Right atrium auricular region (tissue), 2 donors: ENCODE measurements at regions not wholly inside any gene's neighbourhood (a gene's known extent, or its start where the extent isn't known, plus 50 kb on each side); places are given as distances from the start of the nearest gene placed in this dataset.

Experiments used
- DNase-seq: peaks from one replicate; pipeline ENCODE4 v3.0.0-alpha.2; 2019; ENCODE audit warnings: low spot score
- H3K27ac ChIP-seq, 2 donors: fragments of 200-600 bp; sonication (generic); 1 replicate in 1 of 2; 2 replicates in 1 of 2; pipeline ENCODE4 v1.5.1; 2016 to 2019
- H3K27me3 ChIP-seq, 2 donors: fragments of 200-600 bp; sonication (generic); one replicate each; pipeline versions ENCODE4 v1.5.1 to v1.6.0; 2017 to 2019
- H3K36me3 ChIP-seq: fragments of 200-600 bp; sonication (generic); one replicate; pipeline ENCODE4 v1.5.1; 2016
- H3K4me1 ChIP-seq, 2 donors: fragments of 200-600 bp; sonication (generic); one replicate each; pipeline versions ENCODE4 v1.5.1 to v1.6.0; 2017 to 2019
- H3K4me3 ChIP-seq, 2 donors: fragments of 200-600 bp; sonication (generic); 1 replicate in 1 of 2; 2 replicates in 1 of 2; pipeline ENCODE4 v1.5.1; 2017 to 2019; ENCODE audit warnings: mild to moderate bottlenecking in 1 of 2, moderate library complexity in 1 of 2
- H3K9me3 ChIP-seq, 2 donors: fragments of 200-600 bp; sonication (generic); one replicate each; pipeline ENCODE4 v1.5.1; 2019
- CTCF ChIP-seq, 2 donors: fragments of 200-600 bp; sonication (generic); IDR thresholded peaks; one replicate each; pipeline ENCODE4 v1.5.1; 2019; ENCODE audit warnings: antibody characterized with exemption in 2 of 2

DNA sequence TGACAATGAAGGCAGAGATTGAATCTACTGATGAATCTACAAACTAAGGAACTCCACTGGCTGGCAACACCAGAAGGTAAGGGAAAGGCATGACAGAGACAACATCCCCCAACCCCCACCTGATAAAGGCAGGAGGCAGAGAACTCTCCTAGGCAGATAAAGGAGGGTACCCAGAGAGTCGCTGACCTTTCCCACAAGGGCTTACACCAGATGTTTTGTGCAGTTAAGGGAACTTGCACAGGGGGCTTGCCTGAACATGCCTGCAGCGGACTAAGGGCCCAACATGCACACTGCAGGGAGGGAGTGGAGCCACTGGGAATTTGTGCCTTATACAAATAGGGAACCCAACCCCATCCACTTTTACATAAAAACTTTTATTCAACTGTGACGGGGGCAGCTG is 1996.9 kb upstream of the RAG2 start:
- TF ChIP-seq CTCF (IDR thresholded peaks at IDR 0.05) = no peak
- no peak overlapping the region for H3K4me3 ChIP-seq
- no peak overlapping the region for H3K27ac ChIP-seq
- no peaks in the 10 kb centered on the region for H3K36me3 ChIP-seq
- no peak for DNase-seq
- H3K4me1 ChIP-seq = no peaks in the 10 kb centered on the region
- H3K27me3 ChIP-seq = no peaks in the 10 kb centered on the region
- H3K9me3 ChIP-seq = no peaks in the 10 kb centered on the region

DNA sequence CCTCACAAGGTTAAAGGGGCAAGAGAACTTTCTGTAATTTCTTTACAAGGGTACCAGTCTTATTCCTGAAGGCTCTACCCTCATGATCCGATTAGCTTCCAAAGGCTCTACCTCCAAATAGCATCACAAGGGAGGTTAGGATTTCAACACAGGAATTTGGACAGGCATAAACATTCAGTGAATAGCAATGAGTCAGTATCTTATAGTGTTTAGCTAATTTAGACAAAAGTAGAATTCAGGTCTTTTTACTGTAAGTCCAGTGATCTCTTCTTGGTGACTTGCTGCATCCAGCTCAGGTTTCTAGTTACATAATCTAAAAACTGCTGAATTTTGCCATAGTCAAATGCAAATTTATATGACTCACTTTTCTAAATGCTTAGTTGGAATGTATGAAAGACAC is 1995.6 kb upstream of the RAG2 start:
- TF ChIP-seq CTCF (IDR thresholded peaks at IDR 0.05) = no peak
- DNase-seq = no peak
- Histone ChIP-seq H3K4me1 (no peaks in the 10 kb centered on the region), H3K27ac (no peak overlapping the region), H3K4me3 (no peak overlapping the region), H3K36me3 (no peaks in the 10 kb centered on the region), H3K27me3 (no peaks in the 10 kb centered on the region), H3K9me3 (no peaks in the 10 kb centered on the region)

DNA sequence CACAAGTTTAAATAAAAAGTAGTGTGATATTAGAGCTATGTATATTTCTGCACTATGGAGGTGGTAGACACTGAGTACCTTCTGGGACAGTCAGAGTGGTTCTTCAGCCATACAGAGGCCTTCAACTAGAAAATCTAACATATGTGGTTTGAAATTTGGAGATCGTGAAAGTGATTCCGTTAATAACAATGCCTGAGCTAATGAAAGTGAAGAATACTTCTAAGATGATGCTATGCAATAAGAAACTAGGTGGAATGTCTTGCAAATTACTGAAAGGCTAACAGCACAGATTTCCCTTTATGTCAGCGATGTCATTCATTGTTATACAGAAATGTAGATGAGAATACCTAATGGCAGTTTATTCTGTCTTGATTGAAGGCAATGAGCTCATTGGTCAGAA is 1984.7 kb upstream of the RAG2 start:
- Histone ChIP-seq H3K9me3 (peaks cover 2 to 10% of the 10 kb centered on the region in 2 donors), H3K4me1 (no peaks in the 10 kb centered on the region), H3K36me3 (no peaks in the 10 kb centered on the region), H3K27me3 (no peaks in the 10 kb centered on the region), H3K27ac (no peak overlapping the region), H3K4me3 (no peak overlapping the region)
- no peak for DNase-seq
- TF ChIP-seq CTCF (IDR thresholded peaks at IDR 0.05) = no peak

DNA sequence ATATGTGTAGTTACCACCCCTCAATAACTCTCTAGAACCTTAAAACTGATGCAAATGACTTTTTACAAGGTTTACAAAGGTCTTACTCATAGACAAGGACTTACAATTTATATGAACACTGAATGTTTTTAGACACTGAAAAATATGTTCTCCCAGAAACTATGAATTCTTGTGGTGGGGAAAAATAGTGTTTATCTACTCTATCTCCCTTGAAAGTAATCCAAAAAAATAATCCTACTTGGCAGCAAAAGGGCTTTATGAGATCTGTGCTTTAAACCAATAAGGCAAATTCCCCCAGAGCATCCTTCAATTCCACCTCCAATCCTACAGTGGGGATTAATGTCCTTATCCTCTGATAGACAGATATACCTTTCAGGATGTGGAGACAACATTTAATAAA is 1984.1 kb upstream of the RAG2 start:
- Histone ChIP-seq H3K36me3 (no peaks in the 10 kb centered on the region), H3K9me3 (peaks cover 3 to 16% of the 10 kb centered on the region in 2 donors), H3K27me3 (no peaks in the 10 kb centered on the region), H3K4me3 (no peak overlapping the region), H3K4me1 (no peaks in the 10 kb centered on the region), H3K27ac (no peak overlapping the region)
- no peak for TF ChIP-seq CTCF (IDR thresholded peaks at IDR 0.05)
- no peak for DNase-seq

- H3K36me3 ChIP-seq = no peaks in the 10 kb centered on the region
- TF ChIP-seq CTCF (IDR thresholded peaks at IDR 0.05) = no peak
- peaks cover 3 to 26% of the 10 kb centered on the region in 2 donors for H3K9me3 ChIP-seq
- no peak overlapping the region for H3K27ac ChIP-seq
- H3K4me3 ChIP-seq = no peak overlapping the region
- H3K27me3 ChIP-seq = no peaks in the 10 kb centered on the region
- no peak for DNase-seq
- no peaks in the 10 kb centered on the region for H3K4me1 ChIP-seq
Measured at GRCh38 chr11:38577769-38578168, 1979.7 kb upstream of the RAG2 start.

DNA sequence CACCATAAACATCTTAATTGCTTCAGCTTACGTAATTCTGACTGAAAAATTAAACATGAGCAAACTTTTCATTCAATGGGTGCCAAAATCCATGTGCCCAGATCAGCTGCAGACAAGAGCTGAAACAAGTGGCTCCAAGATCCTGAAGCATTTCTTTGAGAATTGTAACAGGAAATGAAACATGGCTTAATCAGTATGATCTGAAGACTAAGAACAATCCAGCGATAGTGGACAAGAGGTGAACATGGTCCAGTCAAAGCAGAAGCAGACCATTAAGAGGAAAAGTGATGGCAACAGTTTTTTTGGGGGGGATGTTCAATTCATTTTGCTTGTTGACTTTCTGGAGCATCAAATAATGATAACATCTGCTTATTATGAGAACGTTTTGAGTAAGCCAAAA is 1964.5 kb upstream of the RAG2 start:
- H3K4me3 ChIP-seq = no peak overlapping the region
- TF ChIP-seq CTCF (IDR thresholded peaks at IDR 0.05) = no peak
- no peaks in the 10 kb centered on the region for H3K9me3 ChIP-seq

More for the DNA sequence above, 1964.5 kb upstream of the RAG2 start:
- Histone ChIP-seq H3K4me1 (no peaks in the 10 kb centered on the region), H3K36me3 (no peaks in the 10 kb centered on the region), H3K27me3 (no peaks in the 10 kb centered on the region), H3K27ac (no peak overlapping the region)
- DNase-seq = no peak
